Left renal pelvis (tissue), 4 donors: ENCODE measurements at regions not wholly inside any gene's neighbourhood (a gene's known extent, or its start where the extent isn't known, plus 50 kb on each side); places are given as distances from the start of the nearest gene placed in this dataset.

Experiments
- DNase-seq, 4 donors: peaks; one replicate each; pipeline ENCODE4 v3.0.0-alpha.2; 2013; ENCODE audit warnings: low read depth in 4 of 4, low spot score in 3 of 4

DNA sequence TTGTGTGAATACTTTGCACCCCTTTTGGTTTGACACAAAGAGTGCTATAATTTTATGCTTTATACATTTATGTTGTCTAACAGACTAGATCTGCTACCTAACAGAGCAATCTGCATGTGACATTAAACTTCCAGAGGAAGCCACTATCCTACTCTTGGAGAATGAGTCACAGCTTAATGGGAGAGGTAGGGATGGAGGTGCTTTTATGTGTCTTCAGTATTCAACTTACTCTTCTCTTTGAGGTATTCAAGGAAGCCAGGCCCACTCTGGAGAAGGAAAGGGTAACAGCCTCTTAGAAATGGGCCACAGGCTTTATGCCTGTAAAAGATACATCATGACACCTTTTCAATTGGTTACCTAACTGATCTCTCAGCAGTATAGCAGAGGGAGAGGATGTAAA, 85.8 kb upstream of the NEUROD1 start:
- no peak for DNase-seq

DNA sequence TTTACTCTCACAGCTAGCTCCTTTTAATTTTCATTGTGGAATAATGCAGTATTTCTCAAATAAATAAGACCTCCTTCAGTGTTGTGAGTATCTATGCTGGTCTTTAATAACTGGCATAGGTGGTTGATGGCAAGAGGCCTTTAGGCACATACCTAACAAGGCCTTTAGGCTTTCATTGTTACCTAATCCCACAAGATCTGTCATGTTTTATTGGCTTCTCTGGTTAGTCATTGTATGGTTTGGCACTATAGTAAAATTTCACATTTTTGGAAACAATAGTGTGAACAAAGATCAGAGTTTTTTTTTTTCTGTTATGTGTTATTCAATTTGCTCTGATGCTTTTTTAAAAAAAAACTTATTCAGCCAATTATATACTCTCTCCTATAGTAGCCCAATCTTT, 89.8 kb upstream of the NEUROD1 start:
- DNase-seq, result no peak

DNA sequence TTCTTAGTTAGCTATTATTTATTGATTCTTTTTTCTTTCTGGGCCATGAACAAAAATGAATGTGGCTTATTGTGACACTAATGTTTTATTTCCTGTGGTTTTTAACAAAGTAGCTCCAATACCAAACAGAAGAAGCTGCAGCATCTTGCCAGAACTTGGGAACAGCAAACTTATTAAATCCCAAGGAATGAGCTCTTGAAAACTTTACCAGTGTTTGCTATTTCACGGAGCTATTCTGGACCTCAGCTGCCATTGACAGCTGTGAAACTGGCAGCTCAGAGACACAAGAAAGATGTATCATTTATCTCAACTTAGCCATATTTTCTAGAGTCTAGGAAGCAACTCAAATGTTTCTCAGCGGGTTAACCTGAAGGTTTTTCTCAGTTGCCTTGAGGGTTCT, 91.0 kb upstream of the NEUROD1 start:
- no peak for DNase-seq

DNA sequence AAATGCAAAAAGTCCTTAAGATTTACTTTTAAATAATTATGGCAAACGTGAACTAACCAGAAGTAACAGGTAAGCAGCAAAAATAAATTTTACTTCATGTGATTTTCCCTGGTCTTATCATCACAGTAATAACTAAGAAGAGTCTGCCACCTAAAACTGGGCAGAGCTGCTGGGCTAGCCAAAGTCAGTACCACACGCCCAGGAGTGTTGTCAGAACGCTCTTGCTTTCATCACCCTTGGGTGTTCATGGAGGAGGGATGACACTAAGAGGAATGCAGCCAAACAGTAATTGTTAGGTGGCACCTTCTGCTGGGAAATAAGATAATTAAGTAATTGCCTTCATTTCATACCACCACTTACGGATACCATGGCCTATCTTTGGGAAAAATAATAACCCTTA, 92.0 kb upstream of the NEUROD1 start:
- no peak for DNase-seq

DNA sequence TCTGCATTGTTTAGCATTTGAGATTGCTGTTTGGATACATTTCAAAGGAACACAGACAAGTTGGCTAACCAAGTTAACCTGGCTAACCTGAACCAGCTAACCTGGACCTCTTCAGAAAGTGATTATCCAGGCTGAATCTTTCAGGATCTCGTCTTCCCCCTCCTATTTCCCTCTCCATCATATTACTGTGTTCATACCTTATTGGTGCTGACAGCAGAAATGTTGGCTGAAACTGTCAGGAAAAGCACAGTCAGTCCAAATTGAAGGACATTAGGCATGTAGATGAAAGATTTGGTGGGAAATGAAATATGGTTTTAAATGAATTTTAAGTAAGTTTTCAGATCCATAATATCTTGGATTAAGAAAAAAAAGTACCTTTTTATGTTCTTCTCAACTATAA, 92.5 kb upstream of the NEUROD1 start:
- DNase-seq, result no peak

DNA sequence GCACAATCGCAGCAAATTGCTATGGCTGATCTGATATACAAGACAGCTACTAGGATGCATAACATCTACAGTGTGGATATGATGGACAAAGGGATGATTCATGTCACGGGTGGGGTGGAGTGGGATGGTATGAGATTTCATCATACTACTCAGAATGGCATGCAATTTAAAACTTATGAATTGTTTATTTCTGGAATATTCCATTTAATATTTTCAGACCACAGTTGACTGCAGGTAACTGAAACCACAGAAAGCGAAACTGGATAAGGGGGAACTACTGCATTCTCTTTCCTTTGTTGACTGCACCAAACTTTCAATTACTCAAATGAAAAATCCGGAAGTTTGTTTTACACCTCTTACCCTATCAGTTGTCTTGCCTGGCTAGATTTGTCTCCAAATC, 94.4 kb upstream of the NEUROD1 start:
- DNase-seq, result no peak

DNA sequence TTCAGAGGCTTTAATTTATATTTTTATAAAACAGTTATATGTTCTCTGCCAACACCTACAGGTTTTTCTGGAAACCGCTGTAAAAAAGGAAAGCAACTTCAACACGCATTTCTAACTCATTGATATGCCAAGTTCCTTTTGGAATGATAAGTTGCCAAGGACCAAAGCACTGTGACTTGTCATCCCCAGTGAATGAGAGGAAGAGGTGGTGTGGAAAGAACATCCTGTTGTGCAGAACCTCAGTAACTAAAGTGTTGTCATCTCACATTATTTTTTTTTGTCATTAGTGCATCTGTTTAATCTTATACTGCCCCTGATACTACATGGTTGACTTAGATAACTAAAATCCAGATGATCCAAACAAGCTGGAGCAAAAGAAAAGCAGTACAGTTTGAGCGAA, 96.0 kb upstream of the NEUROD1 start:
- DNase-seq, result no peak

DNA sequence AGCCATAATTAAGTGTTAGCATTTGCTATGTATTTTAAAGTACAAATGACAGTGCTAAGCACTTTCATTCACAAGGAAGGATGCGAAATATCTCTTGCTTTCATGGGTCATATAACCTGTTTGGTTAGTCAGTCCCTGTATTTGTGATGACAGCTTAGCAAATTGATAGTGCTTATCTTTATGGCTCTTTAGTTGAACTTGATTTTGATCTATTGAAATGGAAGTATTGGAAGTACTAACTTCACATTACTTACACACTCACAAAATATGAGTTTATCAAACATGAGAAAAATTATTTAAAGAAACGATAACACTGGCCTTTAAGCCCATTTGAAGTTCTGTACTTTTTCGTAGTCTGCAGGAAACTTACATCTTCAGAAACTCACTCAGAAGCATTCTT, 97.4 kb upstream of the NEUROD1 start:
- DNase-seq, result no peak

DNA sequence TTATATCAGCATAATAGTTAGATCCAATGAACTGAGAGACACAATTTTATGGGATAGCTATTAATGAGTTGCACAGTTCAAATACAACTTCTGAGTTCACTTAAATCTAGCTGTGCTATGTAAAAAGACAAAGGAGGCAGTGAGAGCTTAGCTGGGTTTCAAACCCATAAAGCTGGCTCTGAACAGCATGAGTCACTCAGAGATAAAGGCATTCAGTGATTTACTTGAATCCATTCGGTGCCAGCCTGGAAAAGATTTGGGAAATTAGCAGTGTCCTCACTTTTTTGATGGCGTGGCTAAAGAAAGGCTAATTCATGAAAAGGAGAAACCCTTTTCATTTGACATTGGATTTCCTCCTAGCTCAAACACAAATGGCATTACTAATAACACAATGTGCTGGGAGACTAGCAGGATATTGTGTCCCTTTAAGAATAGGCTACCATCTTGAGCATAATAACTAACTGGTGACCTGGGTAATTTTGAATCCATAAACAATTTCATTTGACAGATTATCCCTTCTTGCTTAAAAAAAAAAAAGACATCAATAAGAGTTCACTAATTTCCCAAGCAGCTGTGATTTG, 98.4 kb upstream of the NEUROD1 start:
- DNase-seq, result no peak

DNA sequence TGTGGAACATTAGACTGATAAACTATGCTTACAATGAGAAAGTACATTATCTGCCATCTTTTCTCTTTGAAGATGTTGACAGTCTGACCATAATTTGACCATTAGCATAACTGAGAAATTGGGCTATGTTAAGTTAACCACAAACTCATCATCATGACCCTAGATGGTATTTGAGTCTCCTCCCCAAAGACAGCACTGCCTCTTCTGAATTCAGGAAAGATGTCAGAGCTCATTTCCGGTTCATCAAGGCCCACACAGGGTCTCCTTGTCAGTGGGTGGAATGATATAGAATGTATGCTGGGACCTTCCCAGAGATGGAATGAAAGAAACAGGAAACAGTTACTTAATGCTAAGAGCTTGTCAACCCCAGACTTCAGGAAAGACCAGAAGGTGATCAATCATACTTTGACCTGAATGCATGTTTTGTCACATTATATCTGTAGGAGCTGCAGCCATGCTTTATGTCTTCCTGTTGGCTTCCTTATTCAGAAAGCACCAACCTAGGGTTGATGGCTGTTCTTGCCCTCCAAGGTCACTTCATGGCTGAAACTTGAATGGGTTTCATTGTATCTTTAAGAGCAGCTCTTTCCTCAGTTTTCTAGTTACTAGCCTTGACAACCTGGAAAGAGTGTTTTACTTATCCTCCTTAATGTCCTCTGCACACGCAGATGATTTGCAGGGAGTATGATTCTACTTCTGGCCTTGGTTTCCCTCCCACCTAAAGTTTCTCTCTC, 99.1 kb upstream of the NEUROD1 start:
- DNase-seq, result peak in 3 of 4 donors; percentile 45 to 70 (median 51)

DNA sequence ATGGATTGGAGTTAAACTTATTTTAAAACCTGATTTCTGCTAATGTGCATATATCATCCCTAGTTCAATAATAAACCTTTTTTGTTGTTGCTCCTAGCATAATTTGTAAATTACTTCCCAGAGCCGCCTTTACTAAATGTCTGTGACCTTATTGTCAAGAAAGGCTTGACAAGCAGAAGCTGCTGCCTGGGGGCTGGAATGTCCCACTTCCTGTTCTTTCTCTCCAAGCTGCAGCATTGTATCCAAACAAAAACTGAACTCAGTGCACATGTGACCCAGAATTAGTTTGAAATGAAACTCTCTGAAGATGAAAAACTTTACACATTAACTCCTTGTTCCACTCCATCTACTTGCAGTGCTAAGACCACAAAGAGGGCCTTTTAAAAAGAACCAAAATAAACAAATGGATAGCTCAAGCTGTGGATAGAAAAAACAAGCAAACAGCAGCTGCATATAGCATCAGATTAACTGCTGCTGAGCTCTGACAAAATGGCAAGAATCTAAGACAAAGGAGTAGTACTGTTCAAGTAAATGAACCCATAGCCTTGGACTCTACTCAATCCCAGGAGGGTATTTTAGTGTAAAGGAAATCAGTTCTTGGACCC, 99.8 kb upstream of the NEUROD1 start:
- peak; percentile 76 to 81 (median 78) for DNase-seq

DNA sequence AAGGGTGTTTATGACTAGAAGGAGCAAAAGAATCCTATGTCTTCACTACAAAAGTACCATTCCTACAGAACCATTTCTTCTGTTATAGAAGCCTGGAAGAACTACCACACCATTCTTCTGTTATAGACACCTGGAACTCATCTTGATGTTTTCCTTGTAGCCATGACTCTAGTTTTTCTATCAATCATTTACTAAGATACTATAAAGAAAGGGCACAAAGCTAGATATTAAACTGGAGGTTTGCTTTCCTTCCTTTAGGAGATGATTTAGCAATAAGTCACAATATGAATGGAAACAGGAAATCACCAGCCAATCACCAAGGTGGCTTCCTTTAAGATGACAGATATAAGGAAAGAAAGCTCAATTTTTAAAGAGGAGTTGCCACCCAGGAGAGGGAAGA, 100.3 kb upstream of the NEUROD1 start:
- DNase-seq, result no peak

DNA sequence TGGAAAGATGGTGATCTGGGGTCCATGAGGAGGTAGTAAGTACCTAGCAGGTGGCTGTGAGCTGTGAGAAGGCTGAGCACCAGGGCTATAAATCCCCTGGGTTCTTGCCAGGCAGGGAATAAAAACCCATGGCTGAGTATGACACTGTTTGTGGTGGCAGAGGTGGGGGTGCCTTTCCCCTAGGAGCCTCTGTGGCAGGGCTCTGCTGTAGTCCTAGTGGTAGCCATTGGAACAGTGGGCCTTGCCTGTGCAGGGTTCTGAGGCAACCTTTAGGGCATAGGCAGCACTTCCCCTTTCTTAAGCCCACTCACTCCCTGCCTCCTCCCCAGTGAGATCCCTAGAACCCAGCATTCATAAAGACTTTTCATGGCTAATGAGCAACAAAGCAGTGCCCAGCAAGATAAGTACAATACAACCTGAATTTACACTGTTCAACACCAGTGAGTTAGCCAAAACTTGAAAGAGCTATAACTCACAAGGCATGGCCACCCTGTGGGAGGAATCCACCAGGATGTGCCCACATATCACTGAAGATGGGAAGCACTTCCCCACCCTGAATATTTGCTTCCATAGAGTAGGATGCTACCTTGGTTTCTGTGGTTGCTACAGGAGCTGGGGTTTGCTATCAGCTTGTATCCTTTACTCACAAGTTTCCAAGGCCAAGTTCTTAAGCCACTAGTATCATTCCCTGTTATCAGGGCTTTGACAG, 100.9 kb upstream of the NEUROD1 start:
- no peak for DNase-seq

DNA sequence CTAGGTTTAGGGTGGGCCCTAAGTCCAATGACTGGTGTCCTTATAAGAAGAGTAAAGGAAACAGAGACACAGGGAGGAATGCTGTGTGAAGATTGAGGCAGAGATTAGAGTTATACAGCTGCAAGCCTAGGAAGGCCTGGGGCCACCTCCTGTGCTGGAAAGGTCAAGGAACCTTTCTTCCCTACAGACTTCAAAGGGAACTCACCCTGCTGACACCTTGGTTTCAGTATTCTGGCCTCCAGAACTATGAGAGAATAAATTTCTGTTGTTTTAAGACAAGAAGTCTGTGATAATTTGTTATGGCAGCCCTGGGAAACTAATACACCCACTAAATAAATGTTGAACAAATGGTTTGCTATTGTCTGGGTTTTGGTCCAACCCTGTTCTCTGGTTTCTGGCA, 102.3 kb upstream of the NEUROD1 start:
- DNase-seq, result no peak

DNA sequence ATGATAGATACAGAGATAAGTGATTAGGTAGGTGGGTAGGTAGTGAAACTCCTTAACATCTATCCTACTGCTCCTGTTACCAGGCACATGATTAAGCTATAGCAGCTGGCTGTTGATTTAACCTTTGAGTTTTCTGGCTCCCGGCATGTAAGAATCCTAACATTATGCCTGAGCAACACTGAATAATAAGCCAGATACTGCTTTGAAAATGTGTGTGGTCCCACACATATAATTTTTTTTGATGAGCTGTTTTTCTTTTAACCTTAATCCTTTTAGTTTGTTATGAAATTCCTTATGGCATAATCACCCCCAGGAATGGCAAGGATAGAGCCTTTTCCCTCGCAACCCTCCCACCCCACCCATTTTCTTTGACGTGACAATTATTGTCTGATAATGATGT, 104.2 kb upstream of the NEUROD1 start:
- DNase-seq, result no peak

DNA sequence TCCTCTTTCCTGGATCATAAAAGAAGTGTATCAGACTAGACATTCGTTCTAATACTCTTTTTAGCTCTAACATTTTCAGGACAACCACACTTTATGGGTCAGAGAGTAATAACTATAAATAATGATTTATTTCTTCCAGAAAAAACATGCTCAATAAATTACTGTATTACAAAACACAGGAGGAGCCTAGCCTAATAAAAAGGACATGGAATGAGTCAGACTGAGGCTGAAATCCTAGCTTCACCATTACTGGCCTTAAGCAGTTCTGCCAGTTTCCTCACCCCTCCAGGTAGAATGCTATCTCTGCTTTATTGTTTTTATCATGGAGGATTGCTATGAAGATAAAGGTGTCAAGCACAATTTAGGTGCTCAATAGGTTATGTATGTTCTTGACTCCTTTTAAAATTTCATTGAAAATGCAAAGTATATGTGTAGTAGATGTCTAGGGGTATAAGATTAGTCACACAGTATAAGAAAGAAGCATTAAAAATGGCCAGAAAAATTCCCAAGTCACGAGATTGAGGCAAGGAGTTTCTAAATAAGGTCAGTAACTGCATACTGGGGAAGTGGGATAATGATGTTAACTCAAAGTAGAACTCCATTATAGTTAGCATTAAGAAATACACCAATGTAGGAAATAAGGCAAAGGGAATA, 105.5 kb upstream of the NEUROD1 start:
- no peak for DNase-seq

DNA sequence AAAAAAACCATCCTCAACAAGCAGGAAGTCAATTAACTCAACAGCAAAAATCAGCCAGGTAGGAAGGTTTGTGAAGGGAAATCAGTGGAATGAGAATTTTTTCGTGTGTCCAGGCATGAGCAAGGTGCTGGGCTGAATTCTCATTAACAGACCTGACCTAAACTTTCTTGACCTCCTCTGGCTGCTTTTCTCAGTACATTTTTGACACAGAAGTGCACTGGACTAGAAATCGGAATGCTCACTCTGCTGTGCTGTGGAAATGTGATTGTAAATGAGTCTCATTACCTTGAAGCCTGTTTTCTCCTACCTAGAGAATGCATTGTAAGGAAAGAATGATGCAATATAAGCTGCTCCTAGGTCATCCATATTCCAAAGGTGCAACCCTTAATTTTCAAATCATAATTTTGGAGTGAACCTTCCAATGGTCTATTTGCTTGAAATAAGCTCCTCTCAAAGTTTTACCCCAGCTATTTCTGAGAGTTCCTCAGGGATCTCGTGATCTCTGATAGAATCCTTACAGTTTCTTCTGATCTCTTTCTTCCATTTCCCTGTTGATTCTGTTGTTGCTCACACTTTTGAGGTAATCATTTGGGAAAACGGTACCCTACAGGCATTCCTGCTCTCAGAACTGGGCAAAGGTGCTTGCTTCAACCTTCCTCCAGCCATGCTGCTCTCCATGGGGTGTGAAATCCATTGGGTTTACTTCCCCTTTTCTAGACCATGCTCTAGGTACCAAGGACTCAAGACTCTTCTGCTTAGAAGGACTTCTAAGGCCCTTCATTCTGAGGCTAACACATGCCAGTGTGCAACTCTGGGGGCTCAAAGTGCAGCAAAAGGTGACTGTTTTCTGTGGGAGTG, 104.9 kb upstream of the ITPRID2 start:
- no peak for DNase-seq

DNA sequence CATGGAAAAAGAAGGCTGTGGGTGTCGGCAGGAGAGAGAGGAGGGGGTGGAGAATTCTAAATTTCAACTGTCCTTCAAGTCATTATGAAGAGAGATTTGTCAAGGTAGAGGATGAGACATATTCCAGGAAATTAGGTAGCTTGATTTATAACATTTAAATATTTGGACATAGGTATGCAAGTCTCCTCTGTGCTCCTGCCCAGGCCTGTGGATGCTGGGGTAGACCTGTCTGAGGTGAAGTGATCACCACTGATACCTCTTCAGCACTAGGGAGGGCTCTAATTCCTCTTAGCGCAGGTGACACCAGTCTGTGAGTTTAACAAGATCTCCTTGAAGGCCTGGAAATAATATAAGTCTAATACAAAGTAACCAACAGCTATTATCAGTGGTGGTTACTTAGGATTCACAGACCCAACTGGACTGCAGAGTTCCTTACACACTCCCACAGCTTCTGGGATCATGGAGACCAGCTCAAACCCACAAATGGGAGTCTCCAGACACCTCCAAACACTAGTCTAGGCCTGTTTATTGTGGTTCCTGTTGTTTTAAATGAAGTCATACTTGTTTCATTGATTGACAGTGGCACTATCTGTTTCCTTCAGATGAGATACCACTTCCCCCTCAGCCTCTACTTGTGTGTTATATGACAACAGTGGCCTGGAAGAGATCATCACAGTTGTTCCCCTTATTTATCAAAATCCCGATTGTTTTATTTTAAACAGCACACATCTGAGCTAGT, 104.1 kb upstream of the ITPRID2 start:
- DNase-seq, result no peak

DNA sequence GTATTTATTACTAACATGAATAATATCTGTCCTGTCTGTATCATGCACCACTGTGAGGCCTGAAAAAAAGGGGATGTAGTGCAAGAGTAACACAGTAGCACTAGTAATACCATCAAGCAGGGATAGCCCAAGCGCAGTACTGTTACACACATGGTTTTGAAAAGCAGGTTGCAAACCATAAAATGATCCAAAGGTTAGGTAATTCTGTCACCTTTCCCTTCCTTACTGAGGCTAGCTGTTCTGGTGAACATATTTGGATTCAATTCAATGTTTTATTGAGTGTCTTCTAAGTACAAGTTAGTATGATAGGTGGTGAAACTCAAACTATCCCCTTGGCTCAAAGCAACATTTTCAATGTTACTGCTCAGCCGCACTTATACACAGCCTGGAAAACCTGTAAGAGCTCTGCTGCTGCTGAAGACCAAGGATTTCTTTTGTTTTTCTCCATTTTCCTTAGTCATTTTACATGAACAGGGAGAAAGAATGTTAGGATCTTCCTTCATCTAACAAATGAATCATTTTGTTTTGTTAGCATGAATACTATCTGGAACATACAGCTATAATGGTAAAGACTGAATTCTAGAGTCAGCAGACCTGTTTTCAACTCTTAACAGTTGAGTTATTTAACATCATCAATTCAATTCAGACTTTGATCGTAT, 102.5 kb upstream of the ITPRID2 start:
- no peak for DNase-seq
